Esophagus mucosa (tissue), 1 donor: ENCODE measurements at regions not wholly inside any gene's neighbourhood (a gene's known extent, or its start where the extent isn't known, plus 50 kb on each side); places are given as distances from the start of the nearest gene placed in this dataset.

Experiments used
- ATAC-seq: fragments of 200-7000 bp; cut with Tn5 transposase; one replicate; pipeline ENCODE4 v1.9.1; 2020
- donor health status: DM: yes; HTN: yes; CAD: no.

- no peak for ATAC-seq
These were observed 78.4 kb upstream of the MED9 start for GRCh38 chr17:17398188-17398942.

GRCh38 chr17:17398943-17399926 is 77.6 kb upstream of the MED9 start:
- no peak for ATAC-seq

- no peak for ATAC-seq
These were observed 76.7 kb upstream of the MED9 start for GRCh38 chr17:17400070-17400469.

GRCh38 chr17:17400566-17401184 is 76.1 kb upstream of the MED9 start:
- no peak for ATAC-seq

GRCh38 chr17:17401271-17401781 is 75.5 kb upstream of the MED9 start:
- ATAC-seq, result peak; percentile 43

- ATAC-seq, result no peak
These were observed 74.2 kb upstream of the MED9 start for GRCh38 chr17:17402558-17402957.

- no peak for ATAC-seq
These were observed 73.7 kb upstream of the MED9 start for GRCh38 chr17:17403065-17403464.

- peak; percentile 44 for ATAC-seq
These were observed 72.8 kb upstream of the MED9 start for GRCh38 chr17:17403899-17404576.

GRCh38 chr17:17405673-17406072 is 71.1 kb upstream of the MED9 start:
- no peak for ATAC-seq

- ATAC-seq, result no peak
These were observed 70.6 kb upstream of the MED9 start for GRCh38 chr17:17406225-17406624.

- ATAC-seq, result no peak
These were observed 68.5 kb upstream of the MED9 start for GRCh38 chr17:17408236-17408794.

- no peak for ATAC-seq
These were observed 66.4 kb upstream of the MED9 start for GRCh38 chr17:17410357-17410756.

- no peak for ATAC-seq
These were observed 65.1 kb upstream of the MED9 start for GRCh38 chr17:17411692-17412091.

GRCh38 chr17:17412326-17412725 is 64.5 kb upstream of the MED9 start:
- ATAC-seq, result peak; percentile 67

- peak; percentile 4 for ATAC-seq
These were observed 63.5 kb upstream of the MED9 start for GRCh38 chr17:17413215-17413792.

- peak; percentile 15 for ATAC-seq
These were observed 63.0 kb upstream of the MED9 start for GRCh38 chr17:17413821-17414220.

GRCh38 chr17:17414341-17414805 is 62.4 kb upstream of the MED9 start:
- ATAC-seq, result peak; percentile 7

- ATAC-seq, result no peak
These were observed 61.8 kb upstream of the MED9 start for GRCh38 chr17:17415006-17415405.

- ATAC-seq, result peak; percentile 61
These were observed 60.8 kb upstream of the MED9 start for GRCh38 chr17:17416007-17416399.

- peak; percentile 43 for ATAC-seq
These were observed 60.1 kb upstream of the MED9 start for GRCh38 chr17:17416400-17417360.
